ENCODE measurements at regions not wholly inside any gene's neighbourhood (a gene's known extent, or its start where the extent isn't known, plus 50 kb on each side); places are given as distances from the start of the nearest gene placed in this dataset.
A peak's percentile ranks its signal among the peaks of the same experiment; 100 is the strongest.

DNA sequence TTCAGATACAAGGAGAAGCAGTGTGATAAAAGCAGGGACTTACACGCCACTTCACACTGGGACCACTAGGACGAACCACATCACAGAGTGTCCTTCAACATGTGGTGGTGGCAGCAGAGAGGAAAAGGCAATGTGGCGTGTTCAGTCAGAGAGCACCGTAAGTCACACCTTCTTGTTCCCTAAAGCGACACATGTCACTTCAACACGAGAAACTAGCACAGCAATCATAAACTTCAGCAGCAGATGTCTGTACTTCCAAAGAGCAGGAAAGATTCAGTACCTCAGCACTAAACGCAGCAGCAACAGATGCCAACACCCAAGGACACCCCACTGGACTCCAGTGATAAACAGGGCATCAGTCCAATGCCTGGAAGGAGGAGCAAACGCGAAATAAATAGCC is 96.7 kb downstream of the AREG start:
- Histone ChIP-seq H3K9ac (ENCODE audit: low read length in 3 of 3) (no peak overlapping the region), H3K36me3 (ENCODE audit: control insufficient read depth in 2 of 3, insufficient read depth in 3 of 3, low read length in 3 of 3) (no peaks in the 10 kb centered on the region), H3K4me3 (ENCODE audit: low read length in 3 of 3) (no peak overlapping the region), H3K27me3 (ENCODE audit: control insufficient read depth, insufficient read depth, low read length) (no peaks in the 10 kb centered on the region), H3K9me3 (ENCODE audit: control insufficient read depth in 2 of 3, insufficient read depth in 1 of 3, low read length in 3 of 3) (peaks cover 0 to 2% (median 0%) of the 10 kb centered on the region in 3 donors), H3K4me1 (ENCODE audit: control insufficient read depth in 2 of 3, insufficient read depth in 2 of 3, low read depth in 1 of 3, low read length in 3 of 3) (peaks cover 0 to 5% (median 0%) of the 10 kb centered on the region in 3 donors), H3K27ac (ENCODE audit: low read depth in 2 of 2, low read length in 2 of 2) (no peak overlapping the region)
- FAIRE-seq (no peak), DNase-seq (no peak)
- intact Hi-C loops (cut with DNase I): no loop called here
- TF ChIP-seq, protein P1, sequence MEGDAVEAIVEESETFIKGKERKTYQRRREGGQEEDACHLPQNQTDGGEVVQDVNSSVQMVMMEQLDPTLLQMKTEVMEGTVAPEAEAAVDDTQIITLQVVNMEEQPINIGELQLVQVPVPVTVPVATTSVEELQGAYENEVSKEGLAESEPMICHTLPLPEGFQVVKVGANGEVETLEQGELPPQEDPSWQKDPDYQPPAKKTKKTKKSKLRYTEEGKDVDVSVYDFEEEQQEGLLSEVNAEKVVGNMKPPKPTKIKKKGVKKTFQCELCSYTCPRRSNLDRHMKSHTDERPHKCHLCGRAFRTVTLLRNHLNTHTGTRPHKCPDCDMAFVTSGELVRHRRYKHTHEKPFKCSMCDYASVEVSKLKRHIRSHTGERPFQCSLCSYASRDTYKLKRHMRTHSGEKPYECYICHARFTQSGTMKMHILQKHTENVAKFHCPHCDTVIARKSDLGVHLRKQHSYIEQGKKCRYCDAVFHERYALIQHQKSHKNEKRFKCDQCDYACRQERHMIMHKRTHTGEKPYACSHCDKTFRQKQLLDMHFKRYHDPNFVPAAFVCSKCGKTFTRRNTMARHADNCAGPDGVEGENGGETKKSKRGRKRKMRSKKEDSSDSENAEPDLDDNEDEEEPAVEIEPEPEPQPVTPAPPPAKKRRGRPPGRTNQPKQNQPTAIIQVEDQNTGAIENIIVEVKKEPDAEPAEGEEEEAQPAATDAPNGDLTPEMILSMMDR (IDR thresholded peaks at IDR 0.05; ENCODE audit: borderline replicate concordance, extremely low read depth, insufficient read depth): no peak

DNA sequence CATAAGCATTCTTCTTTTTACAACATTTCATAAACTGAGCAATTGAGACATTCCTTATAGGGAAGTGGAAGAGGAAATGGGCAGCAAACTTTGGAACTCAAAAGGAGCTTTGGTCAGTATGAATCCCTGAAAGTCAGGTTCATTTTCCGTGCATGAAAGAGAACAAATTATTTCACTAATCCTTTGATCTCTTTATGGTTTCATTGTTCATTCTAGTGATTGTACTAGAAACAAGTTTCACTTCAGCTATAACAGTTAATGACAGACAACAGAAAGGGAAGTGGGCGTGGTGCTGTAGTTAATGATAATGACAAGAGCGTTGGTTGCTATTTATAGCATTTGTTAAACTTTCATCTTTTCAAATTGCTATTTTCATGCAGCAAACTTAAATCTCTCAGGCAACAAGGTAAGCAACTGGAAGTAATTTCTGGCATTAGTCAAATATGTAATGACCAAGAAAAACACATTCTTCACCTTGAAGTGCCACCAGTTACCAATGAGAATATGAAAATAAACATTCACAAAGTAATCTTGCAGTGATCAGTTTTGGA is 98.4 kb downstream of the AREG start:
- DNase-seq (peak in 1 of 5 donors; percentile 11), FAIRE-seq (no peak)
- no peaks in the 10 kb centered on the region for H3K36me3 ChIP-seq (ENCODE audit: control insufficient read depth in 2 of 3, insufficient read depth in 3 of 3, low read length in 3 of 3)
- no peak overlapping the region for H3K27ac ChIP-seq (ENCODE audit: low read depth in 2 of 2, low read length in 2 of 2)
- H3K4me1 ChIP-seq (ENCODE audit: control insufficient read depth in 2 of 3, insufficient read depth in 2 of 3, low read depth in 1 of 3, low read length in 3 of 3): peaks cover 0 to 5% (median 0%) of the 10 kb centered on the region in 3 donors
- H3K27me3 ChIP-seq (ENCODE audit: control insufficient read depth, insufficient read depth, low read length): no peaks in the 10 kb centered on the region
- intact Hi-C loops (cut with DNase I): no loop called here
- TF ChIP-seq, protein P1 (IDR thresholded peaks at IDR 0.05; ENCODE audit: borderline replicate concordance, extremely low read depth, insufficient read depth): no peak
- H3K4me3 ChIP-seq (ENCODE audit: low read length in 3 of 3): no peak overlapping the region
- H3K9me3 ChIP-seq (ENCODE audit: control insufficient read depth in 2 of 3, insufficient read depth in 1 of 3, low read length in 3 of 3): no peaks in the 10 kb centered on the region
- H3K9ac ChIP-seq (ENCODE audit: low read length in 3 of 3): no peak overlapping the region

DNA sequence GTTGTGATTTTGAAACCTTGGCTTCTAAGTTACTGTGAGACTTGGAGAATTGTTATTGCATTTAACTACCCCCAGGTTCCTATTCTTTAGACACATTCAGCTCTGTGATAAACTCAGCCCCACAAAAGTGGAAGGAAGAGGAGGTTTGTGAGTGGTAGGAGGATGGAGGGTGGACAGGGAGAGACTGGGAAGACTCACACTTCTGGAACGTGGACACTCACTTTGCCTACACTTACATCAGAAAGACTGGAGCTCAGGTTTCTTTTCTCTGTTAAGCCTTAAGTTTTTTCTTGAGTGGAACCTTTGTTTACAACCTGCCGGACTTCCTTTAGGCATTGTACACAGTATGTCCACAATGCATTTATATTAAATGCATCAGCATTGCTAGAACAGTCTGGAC is 99.0 kb downstream of the AREG start:
- Histone ChIP-seq H3K4me1 (ENCODE audit: control insufficient read depth in 2 of 3, insufficient read depth in 2 of 3, low read depth in 1 of 3, low read length in 3 of 3) (peaks cover 0 to 5% (median 0%) of the 10 kb centered on the region in 3 donors), H3K27ac (ENCODE audit: low read depth in 2 of 2, low read length in 2 of 2) (no peak overlapping the region), H3K36me3 (ENCODE audit: control insufficient read depth in 2 of 3, insufficient read depth in 3 of 3, low read length in 3 of 3) (no peaks in the 10 kb centered on the region), H3K9ac (ENCODE audit: low read length in 3 of 3) (no peak overlapping the region), H3K9me3 (ENCODE audit: control insufficient read depth in 2 of 3, insufficient read depth in 1 of 3, low read length in 3 of 3) (no peaks in the 10 kb centered on the region), H3K4me3 (ENCODE audit: low read length in 3 of 3) (no peak overlapping the region), H3K27me3 (ENCODE audit: control insufficient read depth, insufficient read depth, low read length) (no peaks in the 10 kb centered on the region)
- no peak for DNase-seq
- TF ChIP-seq, protein P1 (IDR thresholded peaks at IDR 0.05; ENCODE audit: borderline replicate concordance, extremely low read depth, insufficient read depth): no peak
- FAIRE-seq: no peak
- intact Hi-C loops (cut with DNase I): no loop called here
